Chondrocyte (in vitro differentiated cells): ENCODE measurements at regions not wholly inside any gene's neighbourhood (a gene's known extent, or its start where the extent isn't known, plus 50 kb on each side); places are given as distances from the start of the nearest gene placed in this dataset.

Source experiments
- DNase-seq: peaks from one replicate; pipeline ENCODE4 v3.0.0; 2021; ENCODE audit warnings: mixed read lengths, low spot score
- H3K27ac Mint-ChIP-seq: one replicate; pipeline ENCODE4 v1.8.0; 2021; ENCODE audit warnings: mild to moderate bottlenecking, moderate library complexity, mixed read lengths; ENCODE audit not compliant: unreplicated experiment
- H3K27me3 Mint-ChIP-seq: 2 replicates; pipeline ENCODE4 v1.8.0; 2021; ENCODE audit warnings: low read depth, mixed read lengths
- H3K36me3 Mint-ChIP-seq: 2 replicates; pipeline ENCODE4 v1.8.0; 2021; ENCODE audit warnings: low read depth, mixed read lengths
- H3K4me1 Mint-ChIP-seq: 2 replicates; pipeline ENCODE4 v1.8.0; 2021; ENCODE audit warnings: low read depth, mild to moderate bottlenecking, mixed read lengths
- H3K4me3 Mint-ChIP-seq: one replicate; pipeline ENCODE4 v1.8.0; 2021; ENCODE audit warnings: mild to moderate bottlenecking, moderate library complexity, mixed read lengths; ENCODE audit not compliant: unreplicated experiment
- H3K9me3 Mint-ChIP-seq: 2 replicates; pipeline ENCODE4 v1.8.0; 2021; ENCODE audit warnings: low read depth, mixed read lengths
- CTCF ChIP-seq: fragments of 200-600 bp; sonication (generic); IDR thresholded peaks from 2 replicates; pipeline ENCODE4 v1.5.0; 2021; ENCODE audit warnings: antibody characterized with exemption, mild to moderate bottlenecking, moderate library complexity

- no peaks in the 10 kb centered on the region for H3K27me3 Mint-ChIP-seq
- TF ChIP-seq CTCF = no peak
- DNase-seq = no peak
- no peaks in the 10 kb centered on the region for H3K36me3 Mint-ChIP-seq
- no peak overlapping the region for H3K27ac Mint-ChIP-seq
- H3K9me3 Mint-ChIP-seq = peaks cover 9% of the 10 kb centered on the region
- H3K4me1 Mint-ChIP-seq = no peaks in the 10 kb centered on the region
- H3K4me3 Mint-ChIP-seq = no peak overlapping the region
These were observed 152.6 kb downstream of the RPAP3 start for GRCh38 chr12:47553266-47553665.

- no peaks in the 10 kb centered on the region for H3K36me3 Mint-ChIP-seq
- H3K27me3 Mint-ChIP-seq = no peaks in the 10 kb centered on the region
- peaks cover 9% of the 10 kb centered on the region for H3K9me3 Mint-ChIP-seq
- no peak overlapping the region for H3K27ac Mint-ChIP-seq
- DNase-seq = no peak
- no peaks in the 10 kb centered on the region for H3K4me1 Mint-ChIP-seq
- TF ChIP-seq CTCF = no peak
- H3K4me3 Mint-ChIP-seq = no peak overlapping the region
These were observed 154.4 kb downstream of the RPAP3 start for GRCh38 chr12:47551426-47551851.

- no peaks in the 10 kb centered on the region for H3K27me3 Mint-ChIP-seq
- no peak overlapping the region for H3K4me3 Mint-ChIP-seq
- H3K4me1 Mint-ChIP-seq = no peaks in the 10 kb centered on the region
- H3K36me3 Mint-ChIP-seq = no peaks in the 10 kb centered on the region
- no peak for TF ChIP-seq CTCF
- no peak overlapping the region for H3K27ac Mint-ChIP-seq
- H3K9me3 Mint-ChIP-seq = peaks cover 9% of the 10 kb centered on the region
- no peak for DNase-seq
These were observed 156.6 kb downstream of the RPAP3 start for GRCh38 chr12:47549258-47549657.

- H3K27ac Mint-ChIP-seq = no peak overlapping the region
These were observed 157.4 kb downstream of the RPAP3 start for GRCh38 chr12:47548401-47548800.

GRCh38 chr12:47547077-47547476 is 158.8 kb downstream of the RPAP3 start:
- Mint-ChIP-seq H3K27ac (no peak overlapping the region), H3K4me3 (no peak overlapping the region), H3K4me1 (no peaks in the 10 kb centered on the region), H3K27me3 (peaks cover 1% of the 10 kb centered on the region), H3K9me3 (no peaks in the 10 kb centered on the region), H3K36me3 (no peaks in the 10 kb centered on the region)
- no peak for DNase-seq
- peak; percentile 60 for TF ChIP-seq CTCF

More at GRCh38 chr12:47548401-47548800, 157.4 kb downstream of the RPAP3 start:
- H3K9me3 Mint-ChIP-seq = peaks cover 6% of the 10 kb centered on the region
- DNase-seq = no peak
- no peaks in the 10 kb centered on the region for H3K4me1 Mint-ChIP-seq
- H3K36me3 Mint-ChIP-seq = no peaks in the 10 kb centered on the region
- no peak for TF ChIP-seq CTCF
- no peak overlapping the region for H3K4me3 Mint-ChIP-seq
- H3K27me3 Mint-ChIP-seq = no peaks in the 10 kb centered on the region
